GM12878 (cell line): ENCODE measurements at regions not wholly inside any gene's neighbourhood (a gene's known extent, or its start where the extent isn't known, plus 50 kb on each side); places are given as distances from the start of the nearest gene placed in this dataset.

Experiments
- CTCF ChIP-seq, 3 experiments: IDR thresholded peaks in 2 of 3; conservative IDR thresholded peaks in 1 of 3; 2 replicates each; pipeline ENCODE4 v1.5.1; 2011; ENCODE audit warnings: low read depth in 3 of 3, low read length in 3 of 3, mild to moderate bottlenecking in 3 of 3, control low read depth in 2 of 3, moderate library complexity in 2 of 3, inconsistent platforms in 1 of 3, mixed read lengths in 1 of 3; ENCODE audit not compliant: control insufficient read depth in 2 of 3, insufficient read depth in 1 of 3; ENCODE audit errors: extremely low read depth in 1 of 3
- TF ChIP-seq, protein P1 (sequence below): IDR thresholded peaks from 2 replicates; pipeline ENCODE4 v1.6.1; 2012; ENCODE audit warnings: mild to moderate bottlenecking, low read depth, low read length

- no peak for TF ChIP-seq CTCF (IDR thresholded peaks at IDR 0.05 in 2 of 3, conservative IDR thresholded peaks at IDR 0.05 in 1 of 3; ENCODE audit: control insufficient read depth in 2 of 3, extremely low read depth in 1 of 3, insufficient read depth in 1 of 3, low read depth in 3 of 3, low read length in 3 of 3)
- TF ChIP-seq, protein P1, sequence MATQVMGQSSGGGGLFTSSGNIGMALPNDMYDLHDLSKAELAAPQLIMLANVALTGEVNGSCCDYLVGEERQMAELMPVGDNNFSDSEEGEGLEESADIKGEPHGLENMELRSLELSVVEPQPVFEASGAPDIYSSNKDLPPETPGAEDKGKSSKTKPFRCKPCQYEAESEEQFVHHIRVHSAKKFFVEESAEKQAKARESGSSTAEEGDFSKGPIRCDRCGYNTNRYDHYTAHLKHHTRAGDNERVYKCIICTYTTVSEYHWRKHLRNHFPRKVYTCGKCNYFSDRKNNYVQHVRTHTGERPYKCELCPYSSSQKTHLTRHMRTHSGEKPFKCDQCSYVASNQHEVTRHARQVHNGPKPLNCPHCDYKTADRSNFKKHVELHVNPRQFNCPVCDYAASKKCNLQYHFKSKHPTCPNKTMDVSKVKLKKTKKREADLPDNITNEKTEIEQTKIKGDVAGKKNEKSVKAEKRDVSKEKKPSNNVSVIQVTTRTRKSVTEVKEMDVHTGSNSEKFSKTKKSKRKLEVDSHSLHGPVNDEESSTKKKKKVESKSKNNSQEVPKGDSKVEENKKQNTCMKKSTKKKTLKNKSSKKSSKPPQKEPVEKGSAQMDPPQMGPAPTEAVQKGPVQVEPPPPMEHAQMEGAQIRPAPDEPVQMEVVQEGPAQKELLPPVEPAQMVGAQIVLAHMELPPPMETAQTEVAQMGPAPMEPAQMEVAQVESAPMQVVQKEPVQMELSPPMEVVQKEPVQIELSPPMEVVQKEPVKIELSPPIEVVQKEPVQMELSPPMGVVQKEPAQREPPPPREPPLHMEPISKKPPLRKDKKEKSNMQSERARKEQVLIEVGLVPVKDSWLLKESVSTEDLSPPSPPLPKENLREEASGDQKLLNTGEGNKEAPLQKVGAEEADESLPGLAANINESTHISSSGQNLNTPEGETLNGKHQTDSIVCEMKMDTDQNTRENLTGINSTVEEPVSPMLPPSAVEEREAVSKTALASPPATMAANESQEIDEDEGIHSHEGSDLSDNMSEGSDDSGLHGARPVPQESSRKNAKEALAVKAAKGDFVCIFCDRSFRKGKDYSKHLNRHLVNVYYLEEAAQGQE, result no peak
Observed at GRCh38 chr2:105526000-105526925, 127.4 kb upstream of the FHL2 start.
